Liver (tissue), 3 donors: ENCODE measurements at regions not wholly inside any gene's neighbourhood (a gene's known extent, or its start where the extent isn't known, plus 50 kb on each side); places are given as distances from the start of the nearest gene placed in this dataset.

Source experiments
- CTCF ChIP-seq: fragments of 150-350 bp; IDR thresholded peaks from 2 replicates; pipeline ENCODE4 v1.5.1; 2017; ENCODE audit warnings: improper control_type of control experiment, low read depth, low read length; ENCODE audit not compliant: missing input control
- EGR1 ChIP-seq, 2 donors: IDR thresholded peaks; 2 replicates each; pipeline ENCODE4 v1.6.1; 2016 to 2018; ENCODE audit warnings: antibody characterized with exemption in 2 of 2, low read depth in 2 of 2
- FOXA1 ChIP-seq: IDR thresholded peaks from 2 replicates; pipeline ENCODE4 v1.6.1; 2016; ENCODE audit warnings: antibody characterized with exemption
- FOXA2 ChIP-seq: IDR thresholded peaks from 2 replicates; pipeline ENCODE4 v1.6.1; 2016; ENCODE audit warnings: antibody characterized with exemption
- JUND ChIP-seq, 2 donors: IDR thresholded peaks; 2 replicates each; pipeline ENCODE4 v1.6.1; 2016; ENCODE audit warnings: antibody characterized with exemption in 2 of 2
- REST ChIP-seq: IDR thresholded peaks from 2 replicates; pipeline ENCODE4 v1.6.1; 2016; ENCODE audit warnings: antibody characterized with exemption, mild to moderate bottlenecking
- TAF1 ChIP-seq: conservative IDR thresholded peaks from 2 replicates; pipeline ENCODE4 v1.6.1; 2016; ENCODE audit warnings: antibody characterized with exemption, mild to moderate bottlenecking
- TF ChIP-seq, protein P1 (sequence below): IDR thresholded peaks from 2 replicates; pipeline ENCODE4 v1.6.1; 2016; ENCODE audit warnings: antibody characterized with exemption
- donor health status: healthy.
- donor health status: healthy.

DNA sequence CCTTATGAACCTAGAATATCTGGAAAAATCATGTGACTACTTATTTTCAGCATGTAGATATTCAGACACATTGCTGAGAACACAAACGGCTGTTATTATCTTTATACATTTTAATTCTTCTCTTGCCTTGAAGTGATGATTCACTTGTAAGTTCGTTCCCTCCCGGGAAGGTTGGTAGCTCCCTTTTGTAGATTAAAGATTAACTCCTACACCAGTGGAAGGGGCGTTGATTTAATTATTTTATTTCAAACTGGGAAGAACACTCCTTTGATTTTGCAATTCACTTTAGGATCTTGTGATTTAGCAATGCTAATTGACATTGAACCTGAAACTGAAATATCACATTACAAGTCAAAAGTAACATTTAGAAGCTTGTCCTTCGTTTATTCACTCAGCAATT, 103.4 kb downstream of the VCY start:
- TF ChIP-seq CTCF (no peak), JUND (IDR thresholded peaks at IDR 0.05) (no peak), FOXA1 (no peak), EGR1 (IDR thresholded peaks at IDR 0.05; ENCODE audit: low read depth in 2 of 2) (no peak), TAF1 (no peak), REST (no peak), FOXA2 (no peak)
- TF ChIP-seq, protein P1, sequence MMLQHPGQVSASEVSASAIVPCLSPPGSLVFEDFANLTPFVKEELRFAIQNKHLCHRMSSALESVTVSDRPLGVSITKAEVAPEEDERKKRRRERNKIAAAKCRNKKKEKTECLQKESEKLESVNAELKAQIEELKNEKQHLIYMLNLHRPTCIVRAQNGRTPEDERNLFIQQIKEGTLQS: no peak
